ENCODE measurements at regions not wholly inside any gene's neighbourhood (a gene's known extent, or its start where the extent isn't known, plus 50 kb on each side); places are given as distances from the start of the nearest gene placed in this dataset.

GRCh38 chr2:136395582-136395981 lies 277.6 kb upstream of the CXCR4 start:
- TF ChIP-seq GATA2 (IDR thresholded peaks at IDR 0.05; ENCODE audit: low read depth, low read length) (no peak), GATA3 (IDR thresholded peaks at IDR 0.05; ENCODE audit: low read depth, low read length) (no peak)

Data from SH-SY5Y (cell line).